Activated naive CD4-positive, alpha-beta T cell treated with anti-CD3 and anti-CD28 coated beads, Interleukin-2, amount 50 U/mL, for 24 hours (primary cell): ENCODE measurements at regions not wholly inside any gene's neighbourhood (a gene's known extent, or its start where the extent isn't known, plus 50 kb on each side); places are given as distances from the start of the nearest gene placed in this dataset.

Experiments
- H3K27ac Mint-ChIP-seq: one replicate; pipeline ENCODE4 v1.8.0; 2021; ENCODE audit warnings: mild to moderate bottlenecking, mixed read lengths
- H3K27me3 Mint-ChIP-seq: one replicate; pipeline ENCODE4 v1.8.0; 2021; ENCODE audit warnings: mixed read lengths
- H3K36me3 Mint-ChIP-seq: one replicate; pipeline ENCODE4 v1.8.0; 2021; ENCODE audit warnings: mixed read lengths
- H3K4me1 Mint-ChIP-seq: one replicate; pipeline ENCODE4 v1.8.0; 2021; ENCODE audit warnings: mixed read lengths
- H3K4me3 Mint-ChIP-seq: one replicate; pipeline ENCODE4 v1.8.0; 2021; ENCODE audit warnings: mild to moderate bottlenecking, mixed read lengths
- H3K9me3 Mint-ChIP-seq: one replicate; pipeline ENCODE4 v1.8.0; 2021; ENCODE audit warnings: mixed read lengths

GRCh38 chr3:168249550-168250414 lies 154.1 kb upstream of the GOLIM4 start:
- no peak overlapping the region for H3K27ac Mint-ChIP-seq
- H3K9me3 Mint-ChIP-seq: peaks cover 2% of the 10 kb centered on the region
- H3K36me3 Mint-ChIP-seq: no peaks in the 10 kb centered on the region
- peaks cover 30% of the 10 kb centered on the region for H3K27me3 Mint-ChIP-seq
- H3K4me3 Mint-ChIP-seq: no peak overlapping the region
- peaks cover 4% of the 10 kb centered on the region for H3K4me1 Mint-ChIP-seq

- Mint-ChIP-seq H3K4me1 (peaks cover 4% of the 10 kb centered on the region), H3K36me3 (no peaks in the 10 kb centered on the region), H3K27ac (no peak overlapping the region), H3K9me3 (no peaks in the 10 kb centered on the region), H3K27me3 (peaks cover 28% of the 10 kb centered on the region), H3K4me3 (no peak overlapping the region)
These were observed 153.5 kb upstream of the GOLIM4 start for GRCh38 chr3:168249205-168249549.

GRCh38 chr3:168248383-168249204 lies 152.9 kb upstream of the GOLIM4 start:
- no peaks in the 10 kb centered on the region for H3K9me3 Mint-ChIP-seq
- peak overlapping the region; percentile 23 for H3K4me3 Mint-ChIP-seq
- H3K4me1 Mint-ChIP-seq: peaks cover 4% of the 10 kb centered on the region
- H3K27me3 Mint-ChIP-seq: peaks cover 28% of the 10 kb centered on the region
- no peaks in the 10 kb centered on the region for H3K36me3 Mint-ChIP-seq
- H3K27ac Mint-ChIP-seq: no peak overlapping the region

- H3K9me3 Mint-ChIP-seq: peaks cover 7% of the 10 kb centered on the region
- H3K27ac Mint-ChIP-seq: no peak overlapping the region
- H3K4me1 Mint-ChIP-seq: no peaks in the 10 kb centered on the region
- no peaks in the 10 kb centered on the region for H3K36me3 Mint-ChIP-seq
- peaks cover 2% of the 10 kb centered on the region for H3K27me3 Mint-ChIP-seq
- H3K4me3 Mint-ChIP-seq: no peak overlapping the region
These were observed 145.4 kb upstream of the GOLIM4 start for GRCh38 chr3:168241156-168241555.

GRCh38 chr3:168239287-168239686 lies 143.6 kb upstream of the GOLIM4 start:
- Mint-ChIP-seq H3K4me1 (no peaks in the 10 kb centered on the region), H3K27ac (no peak overlapping the region), H3K27me3 (peaks cover 2% of the 10 kb centered on the region), H3K4me3 (no peak overlapping the region), H3K9me3 (peaks cover 7% of the 10 kb centered on the region), H3K36me3 (no peaks in the 10 kb centered on the region)

GRCh38 chr3:168233001-168233400 lies 137.3 kb upstream of the GOLIM4 start:
- no peaks in the 10 kb centered on the region for H3K4me1 Mint-ChIP-seq
- H3K4me3 Mint-ChIP-seq: no peak overlapping the region
- peaks cover 6% of the 10 kb centered on the region for H3K9me3 Mint-ChIP-seq
- no peaks in the 10 kb centered on the region for H3K36me3 Mint-ChIP-seq
- H3K27me3 Mint-ChIP-seq: no peaks in the 10 kb centered on the region
- no peak overlapping the region for H3K27ac Mint-ChIP-seq

- Mint-ChIP-seq H3K4me3 (no peak overlapping the region), H3K4me1 (no peaks in the 10 kb centered on the region), H3K36me3 (no peaks in the 10 kb centered on the region), H3K27me3 (peaks cover 1% of the 10 kb centered on the region), H3K9me3 (no peaks in the 10 kb centered on the region), H3K27ac (no peak overlapping the region)
These were observed 127.4 kb upstream of the GOLIM4 start for GRCh38 chr3:168223085-168223484.

GRCh38 chr3:168220556-168220955 lies 124.8 kb upstream of the GOLIM4 start:
- Mint-ChIP-seq H3K4me1 (no peaks in the 10 kb centered on the region), H3K27ac (no peak overlapping the region), H3K9me3 (no peaks in the 10 kb centered on the region), H3K4me3 (no peak overlapping the region), H3K36me3 (no peaks in the 10 kb centered on the region), H3K27me3 (peaks cover 1% of the 10 kb centered on the region)

GRCh38 chr3:168219530-168219929 lies 123.8 kb upstream of the GOLIM4 start:
- Mint-ChIP-seq H3K4me1 (no peaks in the 10 kb centered on the region), H3K9me3 (no peaks in the 10 kb centered on the region), H3K27ac (no peak overlapping the region), H3K36me3 (no peaks in the 10 kb centered on the region), H3K4me3 (no peak overlapping the region), H3K27me3 (peaks cover 1% of the 10 kb centered on the region)

GRCh38 chr3:168218600-168218999 lies 122.9 kb upstream of the GOLIM4 start:
- Mint-ChIP-seq H3K9me3 (no peaks in the 10 kb centered on the region), H3K36me3 (no peaks in the 10 kb centered on the region), H3K4me1 (no peaks in the 10 kb centered on the region), H3K27me3 (peaks cover 1% of the 10 kb centered on the region), H3K4me3 (no peak overlapping the region), H3K27ac (no peak overlapping the region)

- Mint-ChIP-seq H3K9me3 (no peaks in the 10 kb centered on the region), H3K4me3 (no peak overlapping the region), H3K27me3 (peaks cover 1% of the 10 kb centered on the region), H3K4me1 (no peaks in the 10 kb centered on the region), H3K36me3 (no peaks in the 10 kb centered on the region), H3K27ac (no peak overlapping the region)
These were observed 121.1 kb upstream of the GOLIM4 start for GRCh38 chr3:168216851-168217250.

- no peak overlapping the region for H3K27ac Mint-ChIP-seq
- no peaks in the 10 kb centered on the region for H3K36me3 Mint-ChIP-seq
- no peaks in the 10 kb centered on the region for H3K9me3 Mint-ChIP-seq
- no peaks in the 10 kb centered on the region for H3K4me1 Mint-ChIP-seq
- H3K4me3 Mint-ChIP-seq: no peak overlapping the region
- H3K27me3 Mint-ChIP-seq: no peaks in the 10 kb centered on the region
These were observed 118.2 kb upstream of the GOLIM4 start for GRCh38 chr3:168213920-168214319.

GRCh38 chr3:168212664-168213285 lies 117.1 kb upstream of the GOLIM4 start:
- Mint-ChIP-seq H3K4me3 (no peak overlapping the region), H3K27ac (no peak overlapping the region)

GRCh38 chr3:168205451-168205850 lies 109.7 kb upstream of the GOLIM4 start:
- Mint-ChIP-seq H3K9me3 (no peaks in the 10 kb centered on the region), H3K27me3 (no peaks in the 10 kb centered on the region), H3K4me3 (no peak overlapping the region), H3K36me3 (no peaks in the 10 kb centered on the region), H3K4me1 (no peaks in the 10 kb centered on the region), H3K27ac (no peak overlapping the region)

More at GRCh38 chr3:168212664-168213285, 117.1 kb upstream of the GOLIM4 start:
- Mint-ChIP-seq H3K27me3 (no peaks in the 10 kb centered on the region), H3K9me3 (no peaks in the 10 kb centered on the region), H3K36me3 (no peaks in the 10 kb centered on the region), H3K4me1 (no peaks in the 10 kb centered on the region)

GRCh38 chr3:168197162-168197561 lies 101.4 kb upstream of the GOLIM4 start:
- Mint-ChIP-seq H3K27ac (no peak overlapping the region), H3K4me1 (no peaks in the 10 kb centered on the region), H3K27me3 (peaks cover 1% of the 10 kb centered on the region), H3K36me3 (no peaks in the 10 kb centered on the region), H3K4me3 (no peak overlapping the region), H3K9me3 (no peaks in the 10 kb centered on the region)

- Mint-ChIP-seq H3K36me3 (no peaks in the 10 kb centered on the region), H3K27ac (no peak overlapping the region), H3K9me3 (no peaks in the 10 kb centered on the region), H3K27me3 (no peaks in the 10 kb centered on the region), H3K4me3 (no peak overlapping the region), H3K4me1 (no peaks in the 10 kb centered on the region)
These were observed 96.1 kb upstream of the GOLIM4 start for GRCh38 chr3:168191856-168192255.
